ENCODE measurements at regions not wholly inside any gene's neighbourhood (a gene's known extent, or its start where the extent isn't known, plus 50 kb on each side); places are given as distances from the start of the nearest gene placed in this dataset.
"Not testable (repeated sequence)": the region's sequence is repeated elsewhere in the genome, so short reads cannot be mapped to it uniquely, and the experiment has no call there.

DNA sequence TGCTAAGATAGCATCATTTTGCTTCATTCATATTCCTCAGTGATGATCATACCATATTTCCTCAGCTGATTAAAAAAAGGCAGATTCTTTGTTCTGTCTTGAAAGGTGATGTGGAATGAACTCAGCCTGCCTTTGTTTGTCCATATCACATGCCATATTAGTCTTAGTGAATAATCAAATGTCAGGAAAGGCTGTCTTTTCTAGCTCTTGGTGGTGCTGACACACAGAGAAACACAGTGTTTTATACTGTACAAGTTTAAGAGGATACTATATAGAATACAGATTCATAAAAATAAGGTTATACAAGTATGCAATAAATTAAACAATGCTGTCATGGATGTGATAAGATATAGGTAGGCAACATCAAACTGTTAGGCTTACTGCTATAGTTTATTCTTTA is 97.1 kb upstream of the FAM98A start:
- ATAC-seq (ENCODE audit: low read depth) (no peak), DNase-seq (no peak)
- TF ChIP-seq, protein P1, sequence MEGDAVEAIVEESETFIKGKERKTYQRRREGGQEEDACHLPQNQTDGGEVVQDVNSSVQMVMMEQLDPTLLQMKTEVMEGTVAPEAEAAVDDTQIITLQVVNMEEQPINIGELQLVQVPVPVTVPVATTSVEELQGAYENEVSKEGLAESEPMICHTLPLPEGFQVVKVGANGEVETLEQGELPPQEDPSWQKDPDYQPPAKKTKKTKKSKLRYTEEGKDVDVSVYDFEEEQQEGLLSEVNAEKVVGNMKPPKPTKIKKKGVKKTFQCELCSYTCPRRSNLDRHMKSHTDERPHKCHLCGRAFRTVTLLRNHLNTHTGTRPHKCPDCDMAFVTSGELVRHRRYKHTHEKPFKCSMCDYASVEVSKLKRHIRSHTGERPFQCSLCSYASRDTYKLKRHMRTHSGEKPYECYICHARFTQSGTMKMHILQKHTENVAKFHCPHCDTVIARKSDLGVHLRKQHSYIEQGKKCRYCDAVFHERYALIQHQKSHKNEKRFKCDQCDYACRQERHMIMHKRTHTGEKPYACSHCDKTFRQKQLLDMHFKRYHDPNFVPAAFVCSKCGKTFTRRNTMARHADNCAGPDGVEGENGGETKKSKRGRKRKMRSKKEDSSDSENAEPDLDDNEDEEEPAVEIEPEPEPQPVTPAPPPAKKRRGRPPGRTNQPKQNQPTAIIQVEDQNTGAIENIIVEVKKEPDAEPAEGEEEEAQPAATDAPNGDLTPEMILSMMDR (IDR thresholded peaks at IDR 0.05): no peak
- POLR2A ChIA-PET: no interaction called here
- Mint-ChIP-seq H3K27ac (no peak overlapping the region), H3K4me3 (no peak overlapping the region), H3K4me1 (no peaks in the 10 kb centered on the region), H3K27me3 (peaks cover 5% of the 10 kb centered on the region), H3K9me3 (peaks cover 17% of the 10 kb centered on the region), H3K36me3 (ENCODE audit: low read depth) (no peaks in the 10 kb centered on the region)
- CTCF ChIA-PET: no interaction called here
- intact Hi-C loops (cut with micrococcal nuclease): no loop called here

DNA sequence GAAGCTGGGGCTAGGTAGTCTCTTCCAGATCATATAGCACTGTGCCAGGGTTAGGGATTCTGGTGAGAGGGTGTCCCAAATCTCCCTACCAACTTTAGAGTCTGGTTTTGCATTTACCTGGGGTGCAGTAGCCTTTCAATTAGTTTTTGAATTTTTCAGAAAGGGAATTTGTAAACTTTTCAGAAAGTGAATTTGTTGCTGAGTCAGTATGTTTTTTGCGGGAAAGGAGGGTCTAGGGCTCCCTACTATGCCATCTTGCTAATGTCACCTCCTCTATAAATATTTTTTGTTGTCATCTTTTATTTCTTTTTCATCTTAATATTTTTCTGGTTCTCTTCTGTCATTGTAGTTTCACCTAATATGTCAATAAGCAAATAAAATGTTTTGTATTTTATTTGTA is 95.8 kb upstream of the FAM98A start:
- ATAC-seq (ENCODE audit: low read depth) (no peak), DNase-seq (no peak)
- TF ChIP-seq, protein P1 (IDR thresholded peaks at IDR 0.05): no peak
- Mint-ChIP-seq H3K27ac (no peak overlapping the region), H3K27me3 (peaks cover 5% of the 10 kb centered on the region), H3K4me1 (no peaks in the 10 kb centered on the region), H3K9me3 (peaks cover 28% of the 10 kb centered on the region), H3K36me3 (ENCODE audit: low read depth) (no peaks in the 10 kb centered on the region), H3K4me3 (no peak overlapping the region)
- intact Hi-C loops (cut with micrococcal nuclease): no loop called here
- CTCF ChIA-PET: no interaction called here
- POLR2A ChIA-PET: no interaction called here

DNA sequence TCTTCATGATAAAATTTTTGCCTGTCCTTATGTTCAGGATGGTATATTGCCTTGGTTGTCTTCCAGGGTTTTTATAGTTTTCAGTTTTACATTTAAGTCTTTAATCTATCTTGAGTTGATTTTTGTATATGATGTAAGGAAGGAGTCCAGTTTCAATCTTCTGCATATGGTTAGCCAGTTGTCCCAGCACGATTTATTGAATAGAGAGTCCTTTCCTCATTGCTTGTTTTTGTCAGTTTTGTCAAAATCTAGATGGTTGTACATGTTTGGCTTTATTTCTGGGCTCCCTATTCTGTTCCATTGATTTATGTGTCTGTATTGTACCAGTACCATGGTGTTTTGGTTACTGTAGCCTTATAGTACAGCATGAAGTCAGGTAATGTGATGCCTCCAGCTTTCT is 91.6 kb upstream of the FAM98A start:
- intact Hi-C loops (cut with micrococcal nuclease); H3K4me3 Mint-ChIP-seq; CTCF ChIA-PET; H3K4me1 Mint-ChIP-seq; ATAC-seq (ENCODE audit: low read depth); H3K36me3 Mint-ChIP-seq (ENCODE audit: low read depth); POLR2A ChIA-PET; DNase-seq; H3K27me3 Mint-ChIP-seq; H3K27ac Mint-ChIP-seq: not testable (repeated sequence)
- peaks cover 42% of the 10 kb centered on the region for H3K9me3 Mint-ChIP-seq

DNA sequence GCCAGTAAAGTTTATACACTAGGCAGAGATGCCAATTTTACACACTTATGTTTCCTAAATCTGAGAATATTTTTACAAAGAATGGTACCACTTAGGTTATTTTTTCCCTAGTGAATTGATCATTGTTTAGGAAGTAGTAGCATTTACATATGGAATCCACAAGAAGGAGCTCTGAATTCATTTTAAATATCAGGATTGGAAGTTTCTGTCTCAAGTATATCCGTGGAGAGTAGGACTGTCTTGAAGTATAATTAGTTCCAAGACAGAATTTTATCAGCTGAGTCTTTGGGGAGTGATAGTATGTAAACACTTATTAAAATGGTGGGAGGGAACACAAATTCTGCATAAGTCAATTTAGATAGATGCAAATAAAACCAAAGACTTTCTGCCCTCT is 82.3 kb upstream of the FAM98A start:
- CTCF ChIA-PET: no interaction called here
- intact Hi-C loops (cut with micrococcal nuclease): no loop called here
- POLR2A ChIA-PET: no interaction called here
- H3K27me3 Mint-ChIP-seq: peaks cover 6% of the 10 kb centered on the region
- ATAC-seq (ENCODE audit: low read depth) (no peak), DNase-seq (no peak)
- no peaks in the 10 kb centered on the region for H3K4me1 Mint-ChIP-seq
- peaks cover 5% of the 10 kb centered on the region for H3K9me3 Mint-ChIP-seq
- no peak overlapping the region for H3K27ac Mint-ChIP-seq
- H3K36me3 Mint-ChIP-seq (ENCODE audit: low read depth): no peaks in the 10 kb centered on the region
- TF ChIP-seq, protein P1 (IDR thresholded peaks at IDR 0.05): no peak
- no peak overlapping the region for H3K4me3 Mint-ChIP-seq

DNA sequence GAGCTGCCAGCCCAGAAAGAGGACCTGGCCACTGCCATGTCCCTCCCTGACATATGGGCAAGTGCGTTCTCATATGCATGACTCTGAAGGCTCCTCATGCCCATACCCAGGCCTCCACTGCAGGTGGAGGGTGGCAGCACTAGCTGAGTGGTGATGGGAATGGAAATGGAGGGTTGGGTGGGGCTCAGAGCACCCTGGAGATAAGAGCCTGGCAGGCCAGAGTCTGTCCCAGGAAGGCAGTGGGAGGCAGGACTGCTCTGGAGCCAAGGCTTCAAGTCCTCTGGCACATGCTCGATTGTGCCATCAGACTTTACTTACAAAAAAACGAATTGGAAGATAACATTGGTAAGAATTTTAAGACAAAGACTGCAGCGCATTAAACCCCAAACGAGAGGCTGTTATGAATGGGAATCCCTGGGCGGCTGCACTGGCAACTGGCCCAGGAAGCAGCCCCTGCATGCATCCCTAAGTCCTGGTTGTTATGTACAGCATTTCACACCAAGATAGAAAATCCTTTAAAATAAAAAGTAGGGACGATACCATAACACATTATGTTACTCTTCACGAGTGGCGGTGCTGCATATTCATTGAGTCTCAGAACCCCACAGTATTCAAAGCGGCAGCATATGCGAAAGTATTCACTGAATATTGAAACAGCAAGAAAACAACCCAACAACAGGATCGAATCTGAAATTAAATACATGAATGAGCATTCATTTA is 81.7 kb upstream of the FAM98A start:
- ChIA-PET CTCF (no interaction called here), POLR2A (no interaction called here)
- no peaks in the 10 kb centered on the region for H3K36me3 Mint-ChIP-seq (ENCODE audit: low read depth)
- H3K4me3 Mint-ChIP-seq: no peak overlapping the region
- DNase-seq (no peak), ATAC-seq (ENCODE audit: low read depth) (no peak)
- H3K9me3 Mint-ChIP-seq: peaks cover 5% of the 10 kb centered on the region
- peaks cover 6% of the 10 kb centered on the region for H3K27me3 Mint-ChIP-seq
- no peaks in the 10 kb centered on the region for H3K4me1 Mint-ChIP-seq
- intact Hi-C loops (cut with micrococcal nuclease): no loop called here
- TF ChIP-seq, protein P1 (IDR thresholded peaks at IDR 0.05): no peak
- H3K27ac Mint-ChIP-seq: no peak overlapping the region

DNA sequence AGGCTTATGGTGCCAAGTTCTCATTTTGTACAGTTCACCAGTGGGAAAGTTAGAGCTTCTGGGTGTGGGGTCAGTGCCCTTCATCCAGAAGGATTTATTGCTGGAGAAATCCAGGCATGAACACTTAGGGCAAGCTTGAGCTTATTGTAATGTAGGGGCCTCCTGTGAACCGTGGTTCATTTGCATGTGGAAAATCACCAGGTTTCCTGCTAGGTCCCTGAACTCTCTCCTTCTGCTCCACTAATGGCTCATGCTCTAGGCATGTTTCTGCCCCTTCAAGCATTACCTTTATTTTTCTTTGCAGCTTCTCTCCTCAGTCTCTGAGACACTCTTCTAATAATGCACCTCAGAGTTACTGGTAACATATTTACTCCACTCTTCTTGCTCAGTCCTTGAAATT is 79.3 kb upstream of the FAM98A start:
- CTCF ChIA-PET: no interaction called here
- Mint-ChIP-seq H3K4me3 (no peak overlapping the region), H3K36me3 (ENCODE audit: low read depth) (no peaks in the 10 kb centered on the region)

More for the DNA sequence above, 79.3 kb upstream of the FAM98A start:
- H3K27me3 Mint-ChIP-seq: peaks cover 6% of the 10 kb centered on the region
- H3K27ac Mint-ChIP-seq: no peak overlapping the region
- ATAC-seq (ENCODE audit: low read depth) (no peak), DNase-seq (no peak)
- H3K9me3 Mint-ChIP-seq: no peaks in the 10 kb centered on the region
- H3K4me1 Mint-ChIP-seq: no peaks in the 10 kb centered on the region
- intact Hi-C loops (cut with micrococcal nuclease): no loop called here
- TF ChIP-seq, protein P1 (IDR thresholded peaks at IDR 0.05): no peak
- POLR2A ChIA-PET: no interaction called here

All from activated B cell treated with CpG ODN at 0.5 μM for 24 hours (primary cell).